HG03378 (cell line): ENCODE measurements at regions not wholly inside any gene's neighbourhood (a gene's known extent, or its start where the extent isn't known, plus 50 kb on each side); places are given as distances from the start of the nearest gene placed in this dataset.
"Not testable (repeated sequence)": the region's sequence is repeated elsewhere in the genome, so short reads cannot be mapped to it uniquely, and the experiment has no call there.

Source experiments
- ATAC-seq: cut with Tn5 transposase; IDR thresholded peaks from one replicate; pipeline ENCODE4 v1.9.1; 2021; ENCODE audit warnings: mild to moderate bottlenecking, moderate library complexity; ENCODE audit not compliant: unreplicated experiment

DNA sequence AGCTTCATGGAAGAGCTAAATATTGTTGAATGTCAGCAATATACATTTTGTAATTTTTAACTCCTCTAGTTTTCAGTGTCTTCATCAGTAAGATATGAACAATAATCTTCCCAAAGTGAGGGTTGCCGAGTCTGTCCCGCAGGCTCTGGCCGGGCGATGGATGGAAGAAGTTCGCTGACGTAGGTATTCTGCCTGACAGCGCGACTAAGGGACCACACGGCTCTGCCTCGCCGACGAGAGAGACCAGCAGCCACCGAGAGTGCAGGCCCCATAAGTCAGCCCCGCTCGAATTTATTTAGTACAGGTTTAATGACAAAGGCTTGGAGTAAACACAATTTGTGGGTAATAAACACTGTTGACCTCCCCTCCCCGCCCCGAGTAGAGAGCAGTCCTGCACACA, 427.4 kb upstream of the NECTIN3 start:
- no peak for ATAC-seq

DNA sequence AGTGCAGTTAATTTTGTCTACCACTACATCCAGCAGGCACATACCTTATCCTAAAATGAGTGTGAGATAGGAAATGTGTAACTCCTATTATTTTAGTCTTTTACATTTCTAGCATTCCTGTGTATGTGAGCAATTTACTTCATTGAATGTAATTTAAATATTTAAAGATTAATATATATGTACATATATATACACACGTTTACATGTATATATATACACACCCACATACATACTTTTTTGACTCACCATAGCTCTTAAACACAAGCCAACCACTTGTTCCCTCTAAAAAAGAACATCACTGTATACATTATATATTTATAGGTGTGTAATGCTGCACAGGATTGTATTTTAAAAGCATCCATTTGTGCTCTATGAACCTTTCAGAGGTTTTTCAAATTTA, 425.6 kb upstream of the NECTIN3 start:
- no peak for ATAC-seq

DNA sequence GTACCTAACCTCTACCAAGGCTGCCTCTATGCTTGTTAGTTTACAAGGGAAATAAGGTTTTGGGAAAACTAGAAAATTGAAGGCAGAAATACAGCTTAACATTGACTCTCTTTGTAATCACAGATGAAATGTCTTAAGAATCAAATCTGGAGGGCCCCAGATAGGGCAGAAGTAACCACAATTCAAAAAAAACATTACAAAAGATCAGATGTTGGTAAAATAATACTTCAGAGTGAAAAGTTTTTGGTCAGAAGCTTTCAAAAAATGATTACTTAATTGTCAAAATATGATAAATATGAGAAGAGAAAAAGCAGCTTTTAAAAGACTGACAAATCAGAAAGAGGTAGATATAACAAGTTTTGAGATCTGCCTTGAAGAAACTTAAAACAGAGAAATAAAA, 425.1 kb upstream of the NECTIN3 start:
- ATAC-seq: no peak

DNA sequence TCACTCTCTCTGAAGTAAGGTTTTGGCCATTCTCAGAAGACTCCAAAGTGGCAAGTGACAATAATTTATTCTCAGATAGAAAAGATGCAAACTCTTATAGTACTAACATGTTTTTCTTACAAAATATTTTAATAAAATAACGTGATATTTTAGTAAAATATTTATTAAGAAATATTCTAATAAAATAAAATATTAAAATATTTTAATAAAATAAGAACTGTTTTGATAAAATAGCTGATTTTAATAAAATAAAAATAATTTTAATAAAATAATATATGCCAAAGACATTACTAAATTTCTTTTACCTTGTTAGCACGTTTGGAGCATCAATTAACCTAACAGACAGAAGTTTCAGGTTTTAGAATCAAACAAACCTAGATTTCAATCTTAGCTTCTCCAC, 424.0 kb upstream of the NECTIN3 start:
- no peak for ATAC-seq

GRCh38 chr3:110650741-110651140, 420.9 kb upstream of the NECTIN3 start:
- no peak for ATAC-seq

DNA sequence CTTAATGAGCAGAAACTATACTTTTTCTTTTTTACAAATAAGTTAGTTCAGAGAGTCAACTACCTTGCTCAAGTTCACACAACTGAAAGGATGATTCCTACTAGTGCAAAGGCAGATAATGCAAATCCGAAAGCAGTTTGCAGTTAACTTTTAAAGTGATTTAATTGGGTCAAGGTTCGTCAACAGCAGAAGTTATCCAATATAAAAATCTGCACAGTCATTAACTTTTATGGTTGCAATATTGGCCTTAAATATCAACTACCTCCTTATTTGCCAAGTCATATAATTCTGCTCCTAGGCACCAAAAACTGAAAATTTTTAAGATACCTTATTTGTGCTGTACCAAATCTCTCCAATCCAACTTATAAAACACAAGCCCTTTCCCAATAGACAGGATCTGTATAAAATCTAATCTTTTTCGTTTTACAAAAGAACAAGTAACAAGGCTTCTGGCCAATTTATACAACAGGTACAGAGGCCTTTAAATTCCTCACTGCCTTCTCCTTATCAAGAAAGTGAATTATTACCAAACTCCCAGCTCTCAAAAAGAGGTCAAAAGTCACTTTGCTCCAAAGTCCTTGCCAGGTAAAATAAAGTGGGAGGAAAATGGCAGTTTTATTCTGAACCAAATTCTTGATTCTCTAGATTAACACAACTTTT, 416.6 kb upstream of the NECTIN3 start:
- ATAC-seq: no peak

DNA sequence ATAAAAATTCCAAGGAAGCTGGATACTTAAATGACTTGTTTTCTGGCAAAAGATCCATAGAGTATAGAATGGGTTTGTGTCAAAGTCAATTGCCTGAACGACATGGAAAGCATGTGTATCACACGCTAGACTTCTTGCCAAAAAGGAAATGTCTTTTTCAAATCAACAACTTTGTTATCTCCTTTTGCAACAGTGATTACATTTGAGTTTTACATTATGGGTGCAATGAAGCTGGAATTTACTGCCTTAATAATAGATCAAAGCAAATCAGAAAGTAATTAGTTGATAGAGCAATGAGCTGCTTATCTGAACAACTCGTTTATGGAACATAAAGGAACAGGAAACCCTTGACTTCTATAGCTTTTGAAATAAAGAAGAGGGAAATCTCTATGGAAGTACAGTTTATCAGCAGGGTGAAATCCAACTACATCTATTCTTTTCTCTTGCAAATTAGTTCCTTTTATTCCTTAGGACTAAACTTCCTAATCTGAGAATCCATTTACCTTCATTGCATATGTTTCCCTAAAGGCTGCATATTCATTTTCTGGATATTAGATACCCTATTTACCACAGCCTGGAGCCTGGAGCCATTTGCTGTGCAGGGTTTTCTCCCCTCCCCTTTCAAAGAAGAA, 415.1 kb upstream of the NECTIN3 start:
- no peak for ATAC-seq

- ATAC-seq: no peak
Measured at GRCh38 chr3:110664148-110664547, 407.5 kb upstream of the NECTIN3 start.

DNA sequence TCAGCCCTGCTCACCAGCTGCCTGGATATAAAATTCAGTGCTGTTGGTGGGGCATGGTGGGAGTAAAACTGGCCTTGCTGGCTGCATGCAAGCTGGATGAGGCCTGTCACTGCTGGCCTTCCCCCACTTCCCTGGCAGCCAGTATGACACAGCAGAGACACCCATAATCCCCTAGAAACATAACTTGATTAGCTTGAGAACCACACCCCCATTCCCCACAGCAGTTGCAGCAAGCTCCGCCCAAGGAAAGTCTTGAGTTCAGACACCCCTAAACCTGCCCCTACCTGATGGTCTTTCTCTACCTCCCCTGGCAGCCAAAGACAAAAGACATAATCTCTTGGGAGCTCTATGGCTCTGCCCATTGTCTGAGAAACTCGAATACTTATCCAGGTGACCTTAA, 405.1 kb upstream of the NECTIN3 start:
- ATAC-seq: no peak

DNA sequence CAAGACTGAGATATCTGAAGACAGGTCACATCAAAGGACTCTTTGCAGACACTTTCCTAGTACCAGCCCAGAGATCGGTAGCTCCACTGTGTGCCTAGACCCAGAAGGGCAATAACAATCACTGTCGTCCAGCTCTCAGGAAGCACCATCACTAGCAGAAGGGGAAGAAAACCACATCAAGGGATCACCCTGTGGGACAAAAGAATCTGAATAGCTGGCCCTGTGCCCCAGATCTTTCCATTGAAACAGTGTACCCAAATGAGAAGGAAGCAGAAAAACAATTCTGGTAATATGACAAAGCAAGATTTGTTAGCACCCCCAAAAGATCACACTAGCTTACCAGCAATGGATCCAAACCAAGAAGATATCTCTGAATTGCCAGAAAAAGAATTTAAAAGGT, 404.4 kb upstream of the NECTIN3 start:
- ATAC-seq: no peak

DNA sequence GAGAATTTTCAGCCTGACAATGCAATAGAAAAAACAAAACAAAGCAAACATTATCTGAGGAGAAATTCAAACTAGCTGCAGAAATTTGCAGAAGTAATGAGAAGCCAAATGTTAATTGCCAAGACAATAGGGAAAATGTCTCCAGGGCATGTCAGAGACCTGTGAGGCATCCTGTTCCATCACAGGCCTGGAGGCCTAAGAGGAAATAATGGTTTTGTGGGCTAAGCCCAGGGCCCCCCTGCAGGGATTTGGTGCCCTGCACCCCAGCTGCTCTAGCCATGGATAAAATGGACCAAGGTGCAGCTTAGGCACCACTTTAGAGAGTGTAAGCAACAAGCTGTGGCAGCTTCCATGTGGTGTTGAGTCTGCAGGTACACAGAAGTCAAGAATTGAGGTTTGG, 401.2 kb upstream of the NECTIN3 start:
- ATAC-seq: no peak

DNA sequence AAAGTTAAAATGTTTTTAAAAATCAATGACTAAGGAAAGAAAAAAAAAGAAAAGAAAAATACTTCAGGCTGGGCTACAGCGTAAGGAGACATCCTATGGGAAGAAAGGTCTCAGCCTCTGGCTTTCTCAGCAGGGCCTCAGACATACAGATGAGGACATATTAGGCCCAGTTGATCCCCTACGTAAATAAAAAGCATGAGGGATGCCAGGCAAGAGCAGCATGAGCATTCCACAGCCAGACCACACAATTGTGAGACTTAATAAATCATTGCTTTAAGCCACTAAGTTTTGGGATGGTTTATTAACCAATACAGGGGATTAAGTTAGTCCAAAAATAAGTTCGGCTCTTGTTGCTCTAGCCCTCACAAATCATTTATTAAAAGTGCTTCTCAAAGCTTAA, 394.1 kb upstream of the NECTIN3 start:
- no peak for ATAC-seq

GRCh38 chr3:110679285-110679684, 392.3 kb upstream of the NECTIN3 start:
- ATAC-seq: no peak

DNA sequence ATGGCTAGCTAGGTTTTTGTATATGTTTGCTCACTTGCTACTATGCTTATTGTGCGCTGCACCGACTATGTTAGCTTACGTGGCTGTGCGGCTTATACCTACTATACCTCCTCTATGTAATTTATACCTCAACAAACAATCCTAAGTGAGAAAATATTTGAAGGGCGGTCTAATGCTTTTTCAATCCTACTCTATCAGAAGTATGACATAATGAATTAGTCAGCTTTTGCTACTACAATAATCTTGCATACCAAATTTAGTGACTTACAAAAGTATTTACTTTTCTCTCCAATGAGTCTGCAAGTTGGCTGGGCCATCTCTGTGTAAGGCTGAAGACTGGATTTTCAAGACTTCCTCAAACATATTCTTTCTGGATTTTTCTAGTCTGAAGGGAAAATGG, 391.2 kb upstream of the NECTIN3 start:
- no peak for ATAC-seq

- ATAC-seq: no peak
Measured at GRCh38 chr3:110684466-110684865, 387.1 kb upstream of the NECTIN3 start.

DNA sequence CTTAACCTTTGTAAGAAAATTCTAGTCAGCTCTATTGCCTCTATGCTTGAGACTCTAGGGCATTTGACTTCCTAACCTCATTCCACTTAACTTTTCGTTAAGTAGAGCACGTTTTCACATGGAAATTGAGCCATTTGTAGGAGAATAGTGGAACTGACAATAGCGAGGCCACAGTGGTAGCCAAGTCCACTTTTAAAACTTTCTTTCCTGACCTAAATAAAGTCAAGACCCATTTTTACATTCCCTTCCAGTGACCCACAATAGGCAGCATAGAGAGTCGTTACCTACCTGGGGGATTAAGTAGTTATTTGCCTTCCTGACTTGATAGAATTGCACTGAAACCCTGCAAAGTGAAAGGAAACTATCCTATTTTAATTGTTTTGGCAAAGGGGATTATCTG, 386.0 kb upstream of the NECTIN3 start:
- ATAC-seq: no peak

GRCh38 chr3:110686701-110687100, 384.9 kb upstream of the NECTIN3 start:
- ATAC-seq: no peak

GRCh38 chr3:110687138-110687537, 384.5 kb upstream of the NECTIN3 start:
- ATAC-seq: no peak

- no peak for ATAC-seq
Measured at GRCh38 chr3:110697961-110698360, 373.7 kb upstream of the NECTIN3 start.

- ATAC-seq: not testable (repeated sequence)
Measured at GRCh38 chr3:110704332-110704731, 367.3 kb upstream of the NECTIN3 start.

DNA sequence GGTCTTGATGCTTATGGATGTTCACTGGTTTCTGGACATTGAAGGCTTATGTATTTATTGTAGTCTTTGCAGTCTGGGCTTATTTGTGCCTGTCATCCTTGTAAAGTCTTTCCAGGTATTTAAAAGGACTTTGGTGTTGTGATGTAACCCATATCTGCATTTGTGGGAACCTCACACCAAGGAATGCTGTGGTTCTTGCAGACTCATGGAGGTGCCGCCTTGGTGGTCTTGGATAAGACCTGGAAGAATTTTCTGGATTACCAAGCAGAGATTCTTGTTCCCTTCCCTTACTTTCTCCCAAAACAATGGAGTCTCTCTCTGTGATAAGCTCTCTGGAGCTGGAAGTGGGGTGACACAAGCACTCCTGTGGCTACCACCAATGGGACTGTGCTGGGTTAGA, 363.5 kb upstream of the NECTIN3 start:
- ATAC-seq: no peak

GRCh38 chr3:110710156-110710555, 361.5 kb upstream of the NECTIN3 start:
- no peak for ATAC-seq

GRCh38 chr3:110710603-110711002, 361.0 kb upstream of the NECTIN3 start:
- ATAC-seq: no peak
